COR-L47 (cell line): ENCODE measurements at regions not wholly inside any gene's neighbourhood (a gene's known extent, or its start where the extent isn't known, plus 50 kb on each side); places are given as distances from the start of the nearest gene placed in this dataset.
"Not testable (repeated sequence)": the region's sequence is repeated elsewhere in the genome, so short reads cannot be mapped to it uniquely, and the experiment has no call there.

Experiments
- DNase-seq: peaks from one replicate; lab custom pipeline; 2025; lab: John Stamatoyannopoulos, UW

GRCh38 chr6:154923199-154923869, 71.8 kb upstream of the TIAM2 start:
- DNase-seq = no peak

- DNase-seq = no peak
These were observed 70.0 kb upstream of the TIAM2 start for GRCh38 chr6:154925130-154925529.

GRCh38 chr6:154926366-154926765, 68.7 kb upstream of the TIAM2 start:
- DNase-seq = no peak

DNA sequence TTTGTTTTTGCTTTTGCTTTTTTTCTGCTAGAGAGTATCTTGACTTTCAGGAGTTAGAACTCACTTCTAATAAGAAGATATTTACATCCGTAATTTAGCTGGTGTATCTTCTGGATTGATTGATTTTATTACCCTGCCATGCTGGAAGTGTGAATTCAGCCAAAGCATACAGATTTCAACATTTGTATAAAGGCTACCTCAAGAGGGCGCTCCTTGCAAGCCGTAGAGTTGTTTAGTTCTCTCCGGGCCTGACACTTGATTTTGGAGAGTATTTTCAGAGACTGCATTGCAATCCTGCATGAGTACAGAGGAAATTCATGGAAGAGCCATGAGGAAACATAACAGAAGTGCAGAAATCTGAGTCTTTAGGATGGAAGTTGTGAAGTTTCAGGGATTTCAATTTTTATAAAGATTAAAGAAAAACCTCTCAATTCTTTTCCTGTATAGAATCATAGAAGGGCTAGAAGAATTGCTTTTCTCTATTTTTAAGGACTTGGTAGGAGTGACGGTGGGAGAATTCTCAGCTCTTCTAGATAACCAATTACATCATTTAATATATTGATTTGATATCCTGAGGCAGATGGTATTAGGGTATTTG, 66.7 kb upstream of the TIAM2 start:
- peak; percentile 44 for DNase-seq

DNA sequence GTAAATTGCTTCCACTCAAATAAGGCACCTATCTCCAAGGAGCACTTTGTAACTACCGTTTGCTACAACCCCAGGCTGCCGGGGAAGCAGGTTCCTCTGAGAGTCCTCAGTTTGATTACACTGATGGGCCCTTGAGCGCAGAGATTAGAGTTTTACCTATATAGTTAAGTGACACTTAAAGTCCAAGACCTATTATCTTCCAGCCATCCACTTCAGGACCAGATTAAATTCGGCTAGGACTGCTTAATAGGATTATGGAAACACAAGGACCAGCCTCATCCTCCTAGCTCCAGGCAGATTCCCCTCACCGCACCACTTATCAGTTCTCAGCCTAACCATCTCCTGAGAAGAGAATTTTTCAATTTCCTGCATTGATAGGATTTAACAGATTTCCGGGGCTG, 64.7 kb upstream of the TIAM2 start:
- no peak for DNase-seq

- DNase-seq = no peak
These were observed 63.2 kb upstream of the TIAM2 start for GRCh38 chr6:154931711-154932424.

GRCh38 chr6:154932515-154933027, 62.5 kb upstream of the TIAM2 start:
- no peak for DNase-seq

DNA sequence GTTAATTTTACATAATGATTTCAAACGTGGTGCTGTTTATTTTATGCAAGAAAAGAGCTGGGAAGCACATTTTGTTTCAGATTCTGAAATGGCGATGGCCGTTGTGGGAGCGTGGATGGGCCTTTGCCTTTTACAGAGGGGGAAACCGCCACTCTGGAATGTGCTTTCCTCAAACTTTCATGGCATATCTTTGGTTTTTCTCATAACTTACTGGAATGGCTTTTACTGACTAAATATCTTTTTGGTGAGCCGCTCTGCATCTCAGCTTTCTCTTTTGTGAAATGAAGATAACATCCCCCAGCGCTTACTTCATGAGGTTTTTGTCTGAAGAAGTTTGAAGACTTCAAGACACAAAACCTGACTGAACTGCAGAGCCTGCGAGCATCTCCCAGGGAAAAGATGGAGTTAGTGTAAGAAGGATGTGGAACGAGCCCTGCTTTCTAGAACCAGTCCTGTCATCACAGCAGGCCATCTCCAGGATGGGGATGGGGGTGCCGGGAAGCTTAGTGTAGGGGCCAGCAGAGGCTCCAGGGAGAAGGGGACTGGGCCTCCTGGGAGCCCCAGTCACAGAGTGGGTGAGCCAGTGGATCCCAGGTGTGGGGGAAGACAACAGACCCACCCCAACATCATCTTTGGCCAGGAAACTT, 61.8 kb upstream of the TIAM2 start:
- DNase-seq = no peak

DNA sequence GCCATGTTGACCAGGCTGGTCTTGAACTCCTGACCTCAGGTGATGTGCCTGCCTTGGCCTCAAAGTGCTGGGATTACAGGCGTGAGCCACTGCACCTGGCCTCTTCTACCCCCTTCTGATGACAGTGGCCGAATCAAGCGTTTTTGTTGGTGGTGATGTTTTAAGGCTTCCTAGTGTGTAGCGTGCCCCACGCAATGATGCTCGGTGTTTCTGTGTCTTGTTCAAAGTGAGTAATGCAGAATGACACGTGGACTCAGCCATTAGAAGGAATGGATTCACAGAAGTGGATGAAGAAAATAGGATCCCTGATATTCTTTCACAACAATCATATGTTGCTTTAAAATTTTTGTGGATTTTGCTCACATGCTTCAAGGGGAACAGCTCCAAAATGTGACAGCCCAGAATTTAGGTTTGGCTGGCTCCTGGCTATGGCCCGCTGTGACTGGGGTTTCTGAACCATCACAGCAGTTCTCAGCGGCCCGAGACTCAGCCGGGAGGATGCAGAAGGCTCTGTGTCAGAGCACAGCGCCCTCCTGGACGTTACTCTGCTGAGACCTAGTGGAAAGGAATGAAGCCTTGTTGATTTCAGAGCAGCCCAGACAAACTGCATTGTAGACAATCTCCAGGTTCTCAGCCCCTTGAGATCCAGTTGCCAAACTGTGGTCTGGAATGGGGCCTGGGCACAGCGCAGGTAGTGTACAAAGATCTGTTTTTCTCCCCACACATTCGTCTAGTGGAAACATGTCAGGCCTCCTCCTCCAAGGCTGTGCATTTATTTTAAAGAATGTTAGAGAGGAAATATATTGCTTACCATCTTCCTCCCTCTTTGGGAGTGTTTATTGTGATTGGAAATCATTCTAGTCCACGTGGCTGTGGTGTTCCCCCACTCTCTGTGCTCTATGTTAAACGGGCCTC, 57.6 kb upstream of the TIAM2 start:
- DNase-seq = no peak

DNA sequence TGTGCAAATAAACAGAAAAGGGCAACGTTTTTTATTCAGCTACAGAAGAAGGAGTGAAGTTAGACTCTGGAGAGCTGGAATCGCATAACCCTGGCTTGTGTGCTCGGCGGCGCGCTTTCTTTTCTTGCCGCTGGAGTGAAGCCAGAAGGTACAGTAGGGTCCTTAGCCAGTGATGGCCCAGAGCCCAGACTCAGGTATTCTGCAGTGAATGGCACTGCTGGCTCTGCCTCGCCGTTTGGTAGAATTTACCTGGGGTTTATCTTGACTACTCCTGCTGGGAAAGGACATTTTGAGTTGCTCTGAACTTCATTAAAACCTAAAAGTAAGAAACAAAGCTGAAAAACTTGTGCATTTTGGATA, 56.9 kb upstream of the TIAM2 start:
- DNase-seq = no peak

DNA sequence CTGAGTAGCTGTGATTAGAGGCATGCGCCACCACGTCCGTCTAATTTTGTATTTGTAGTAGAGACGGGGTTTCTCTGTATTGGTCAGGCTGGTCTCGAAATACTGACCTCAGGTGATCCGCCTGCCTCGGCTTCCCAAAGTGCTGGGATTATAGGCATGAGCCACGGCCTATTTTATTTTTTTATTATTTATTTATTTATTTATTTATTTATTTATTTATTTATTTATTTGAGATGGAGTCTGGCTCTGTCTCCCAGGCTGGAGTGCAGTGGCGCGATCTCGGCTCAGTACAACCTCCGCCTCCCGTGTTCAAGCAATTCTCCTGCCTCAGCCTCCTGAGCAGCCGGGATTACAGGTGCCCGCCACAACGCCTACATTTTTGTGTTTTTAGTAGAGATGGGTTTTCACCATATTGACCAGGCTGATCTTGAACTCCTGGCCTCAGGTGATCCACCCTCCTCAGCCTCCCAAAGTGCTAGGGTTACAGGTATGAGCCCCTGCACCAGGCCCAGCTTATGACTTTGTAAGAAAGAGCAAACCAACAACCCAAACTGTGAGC, 56.3 kb upstream of the TIAM2 start:
- DNase-seq = not testable (repeated sequence)

- no peak for DNase-seq
These were observed 52.3 kb upstream of the TIAM2 start for GRCh38 chr6:154942770-154943169.

DNA sequence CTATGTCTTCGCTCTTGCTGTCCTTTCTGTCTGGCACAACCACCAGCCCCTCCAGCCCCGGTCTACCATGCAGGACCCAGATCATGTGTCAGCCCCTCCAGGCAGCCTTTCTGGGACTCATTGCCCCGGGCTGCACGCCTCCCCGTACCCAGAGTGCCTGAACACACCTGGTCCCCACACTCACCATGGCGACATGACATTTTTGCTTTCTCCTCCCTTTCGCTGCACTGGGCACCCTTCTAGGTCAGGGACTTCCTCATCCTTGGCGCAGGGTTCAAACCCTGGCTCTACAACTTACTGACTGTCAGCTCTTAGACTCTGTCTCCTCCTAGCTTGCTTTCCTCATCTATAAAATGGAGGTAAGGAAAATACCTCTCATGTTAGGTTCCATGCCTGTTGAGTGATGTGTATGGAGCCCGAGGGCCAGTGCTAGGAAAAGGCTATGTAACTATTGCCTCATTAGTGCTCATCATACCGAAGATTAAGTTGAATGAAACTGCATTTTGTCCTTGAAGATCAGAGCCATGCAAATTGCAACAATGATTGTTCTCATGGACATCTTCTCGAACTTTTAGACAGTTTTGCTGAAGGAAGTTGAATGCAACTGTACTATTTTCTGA, 49.7 kb upstream of the TIAM2 start:
- DNase-seq = no peak
